HEK293 (cell line): ENCODE measurements at regions not wholly inside any gene's neighbourhood (a gene's known extent, or its start where the extent isn't known, plus 50 kb on each side); places are given as distances from the start of the nearest gene placed in this dataset.
"Not testable (repeated sequence)": the region's sequence is repeated elsewhere in the genome, so short reads cannot be mapped to it uniquely, and the experiment has no call there.

Source experiments
- ATF2 ChIP-seq: fragments of 450-650 bp; formaldehyde crosslinking; IDR thresholded peaks from 2 replicates; pipeline ENCODE4 v1.5.1; 2016; ENCODE audit warnings: missing biosample characterization, missing genetic modification characterization, low read depth
- CTCF ChIP-seq: fragments of 450-650 bp; formaldehyde crosslinking; IDR thresholded peaks from 2 replicates; pipeline ENCODE4 v1.5.1; 2016; ENCODE audit warnings: missing biosample characterization, missing genetic modification characterization
- KLF1 ChIP-seq: fragments of 450-650 bp; formaldehyde crosslinking; IDR thresholded peaks from 2 replicates; pipeline ENCODE4 v1.5.1; 2016; ENCODE audit warnings: missing biosample characterization, missing genetic modification characterization
- PATZ1 ChIP-seq: fragments of 450-650 bp; formaldehyde crosslinking; IDR thresholded peaks from 2 replicates; pipeline ENCODE4 v1.5.1; 2016; ENCODE audit warnings: missing biosample characterization, missing genetic modification characterization
- ZBTB1 ChIP-seq: fragments of 450-650 bp; formaldehyde crosslinking; IDR thresholded peaks from 2 replicates; pipeline ENCODE4 v1.5.1; 2016; ENCODE audit warnings: missing biosample characterization, missing genetic modification characterization
- ZBTB26 ChIP-seq: fragments of 450-650 bp; formaldehyde crosslinking; optimal IDR thresholded peaks from 2 replicates; pipeline ENCODE3; 2016; ENCODE audit warnings: missing biosample characterization, mild to moderate bottlenecking, missing genetic modification characterization
- ZNF24 ChIP-seq: fragments of 450-650 bp; formaldehyde crosslinking; IDR thresholded peaks from 2 replicates; pipeline ENCODE4 v1.5.1; 2016; ENCODE audit warnings: missing biosample characterization, missing genetic modification characterization
- ZNF530 ChIP-seq: fragments of 450-650 bp; formaldehyde crosslinking; IDR thresholded peaks from 2 replicates; pipeline ENCODE4 v1.5.1; 2016; ENCODE audit warnings: low read depth, missing biosample characterization, missing genetic modification characterization
- ZNF747 ChIP-seq: fragments of 450-650 bp; formaldehyde crosslinking; IDR thresholded peaks from 2 replicates; pipeline ENCODE4 v1.5.1; 2016; ENCODE audit warnings: missing biosample characterization, missing genetic modification characterization
- ZNF792 ChIP-seq: fragments of 450-650 bp; formaldehyde crosslinking; IDR thresholded peaks from 2 replicates; pipeline ENCODE4 v1.5.1; 2016; ENCODE audit warnings: missing biosample characterization, missing genetic modification characterization
- ZXDB ChIP-seq: fragments of 450-650 bp; formaldehyde crosslinking; IDR thresholded peaks from 2 replicates; pipeline ENCODE4 v1.5.1; 2016; ENCODE audit warnings: missing biosample characterization, missing genetic modification characterization

GRCh38 chr2:42972933-42973516 lies 180.6 kb upstream of the HAAO start:
- not testable (repeated sequence) for TF ChIP-seq ATF2; CTCF; ZNF530 (tag by site-specific recombination); KLF1 (tag by site-specific recombination); ZNF747; ZNF24 (tag by site-specific recombination); ZXDB (tag by site-specific recombination); ZBTB1 (tag by site-specific recombination); ZNF792; PATZ1 (tag by site-specific recombination); ZBTB26 (tag by site-specific recombination)
